ENCODE measurements at regions not wholly inside any gene's neighbourhood (a gene's known extent, or its start where the extent isn't known, plus 50 kb on each side); places are given as distances from the start of the nearest gene placed in this dataset.

DNA sequence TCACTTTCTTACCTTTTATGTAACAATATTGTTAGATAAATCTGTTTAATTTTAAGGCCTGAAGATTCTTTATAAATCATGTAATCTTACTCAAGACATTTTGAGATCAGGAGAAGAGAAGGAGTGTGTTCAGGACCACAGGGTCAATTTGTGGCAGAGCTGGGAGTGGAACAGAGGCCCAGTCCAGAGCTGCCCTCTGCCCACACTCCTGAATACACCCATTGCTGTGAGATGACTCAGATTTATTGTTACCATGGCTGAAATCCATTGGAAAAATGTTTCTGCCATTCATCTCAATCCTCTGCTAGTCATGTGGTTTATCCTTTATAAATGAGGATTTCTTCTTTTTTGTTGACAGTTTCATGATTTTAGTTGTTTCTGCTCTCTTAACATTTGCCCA is 100.5 kb upstream of the STXBP6 start:
- intact Hi-C loops (cut with DNase I; ENCODE audit: low total_unique reads), result no loop called here
- no peak for TF ChIP-seq POLR2A (IDR thresholded peaks at IDR 0.05)
- TF ChIP-seq, protein P1, sequence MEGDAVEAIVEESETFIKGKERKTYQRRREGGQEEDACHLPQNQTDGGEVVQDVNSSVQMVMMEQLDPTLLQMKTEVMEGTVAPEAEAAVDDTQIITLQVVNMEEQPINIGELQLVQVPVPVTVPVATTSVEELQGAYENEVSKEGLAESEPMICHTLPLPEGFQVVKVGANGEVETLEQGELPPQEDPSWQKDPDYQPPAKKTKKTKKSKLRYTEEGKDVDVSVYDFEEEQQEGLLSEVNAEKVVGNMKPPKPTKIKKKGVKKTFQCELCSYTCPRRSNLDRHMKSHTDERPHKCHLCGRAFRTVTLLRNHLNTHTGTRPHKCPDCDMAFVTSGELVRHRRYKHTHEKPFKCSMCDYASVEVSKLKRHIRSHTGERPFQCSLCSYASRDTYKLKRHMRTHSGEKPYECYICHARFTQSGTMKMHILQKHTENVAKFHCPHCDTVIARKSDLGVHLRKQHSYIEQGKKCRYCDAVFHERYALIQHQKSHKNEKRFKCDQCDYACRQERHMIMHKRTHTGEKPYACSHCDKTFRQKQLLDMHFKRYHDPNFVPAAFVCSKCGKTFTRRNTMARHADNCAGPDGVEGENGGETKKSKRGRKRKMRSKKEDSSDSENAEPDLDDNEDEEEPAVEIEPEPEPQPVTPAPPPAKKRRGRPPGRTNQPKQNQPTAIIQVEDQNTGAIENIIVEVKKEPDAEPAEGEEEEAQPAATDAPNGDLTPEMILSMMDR (IDR thresholded peaks at IDR 0.05), result no peak
- H3K4me3 ChIP-seq (ENCODE audit: low read depth, poor library complexity, severe bottlenecking), result no peak overlapping the region
- no peak for DNase-seq (ENCODE audit: low spot score in 2 of 2)

DNA sequence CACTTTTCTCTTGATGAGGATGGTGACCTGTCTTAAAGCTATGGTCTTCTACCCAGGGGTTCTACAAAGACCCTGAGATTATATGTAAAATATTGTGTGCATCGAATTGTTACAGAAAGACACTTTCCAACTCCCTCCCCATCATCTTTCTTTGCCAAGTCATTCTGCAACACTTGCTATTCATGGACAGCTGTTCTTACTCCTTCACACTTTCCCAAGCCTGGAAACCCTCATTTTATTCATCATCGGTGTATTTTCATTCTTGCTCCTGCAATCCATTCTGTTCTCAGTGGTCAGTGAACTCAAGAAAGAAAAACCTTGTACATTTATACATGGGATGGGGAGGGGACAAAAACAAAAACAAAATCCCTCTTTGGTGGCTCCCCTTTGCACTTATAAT is 90.5 kb upstream of the STXBP6 start:
- DNase-seq (ENCODE audit: low spot score in 2 of 2), result no peak
- intact Hi-C loops (cut with DNase I; ENCODE audit: low total_unique reads), result no loop called here
- TF ChIP-seq POLR2A (IDR thresholded peaks at IDR 0.05), result no peak
- TF ChIP-seq, protein P1 (IDR thresholded peaks at IDR 0.05), result no peak
- WGBS, 2 donors, result 74 to 82% methylated on average over 2 of the region's 2 CpGs
- H3K4me3 ChIP-seq (ENCODE audit: low read depth, poor library complexity, severe bottlenecking), result no peak overlapping the region

DNA sequence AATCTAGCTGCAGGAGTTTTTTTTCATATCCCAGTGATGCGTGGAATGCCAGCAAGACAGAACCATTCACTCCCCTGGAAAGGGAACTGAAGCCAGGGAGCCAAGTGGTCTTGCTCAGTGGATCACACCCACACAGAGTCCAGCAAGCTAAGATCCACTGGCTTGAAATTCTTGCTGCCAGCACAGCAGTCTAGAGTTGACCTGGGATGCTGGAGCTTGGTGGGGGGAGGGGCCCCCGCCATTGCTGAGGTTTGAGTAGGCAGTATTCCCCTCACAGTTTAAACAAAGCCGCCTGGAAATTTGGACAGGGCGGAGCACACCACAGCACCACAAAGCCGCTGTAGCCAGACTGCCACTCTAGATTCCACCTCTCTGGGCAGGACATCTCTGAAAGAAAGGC is 86.9 kb upstream of the STXBP6 start:
- DNase-seq (ENCODE audit: low spot score in 2 of 2), result no peak
- no peak overlapping the region for H3K4me3 ChIP-seq (ENCODE audit: low read depth, poor library complexity, severe bottlenecking)
- no peak for TF ChIP-seq POLR2A (IDR thresholded peaks at IDR 0.05)
- TF ChIP-seq, protein P1 (IDR thresholded peaks at IDR 0.05), result no peak
- intact Hi-C loops (cut with DNase I; ENCODE audit: low total_unique reads), result loop anchor here (10.0 kb wide), 1 partner anchor 402 kb away; no protein-coding TSS in a partner anchor
- WGBS, 2 donors, result 69 to 77% methylated on average over 5 of the region's 5 CpGs

DNA sequence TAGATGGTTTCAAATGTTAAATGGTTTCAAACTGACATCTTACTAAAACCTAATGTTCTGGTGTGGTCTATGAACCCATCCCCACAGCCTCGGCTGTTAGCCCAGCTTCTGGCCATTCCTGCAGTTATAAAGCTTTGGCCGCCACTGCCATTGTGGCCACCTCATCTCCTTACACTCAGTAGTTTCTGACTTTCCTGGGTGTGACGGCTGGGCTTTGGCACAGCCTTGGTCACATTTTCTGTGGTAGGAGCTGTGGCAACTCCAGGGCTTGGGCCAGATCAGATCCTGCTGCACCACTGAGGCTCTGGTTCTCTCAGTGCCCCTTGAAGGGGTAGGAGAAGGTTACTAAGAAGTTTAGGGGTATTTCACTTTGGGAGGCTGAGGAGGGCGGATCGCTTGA is 84.2 kb upstream of the STXBP6 start:
- WGBS, 2 donors, result 69 to 83% methylated on average over 5 of the region's 5 CpGs
- no peak overlapping the region for H3K4me3 ChIP-seq (ENCODE audit: low read depth, poor library complexity, severe bottlenecking)
- DNase-seq (ENCODE audit: low spot score in 2 of 2), result no peak
- intact Hi-C loops (cut with DNase I; ENCODE audit: low total_unique reads), result loop anchor here (5.0 to 10.0 kb wide), 2 partner anchors 327 to 399 kb away; no protein-coding TSS in a partner anchor
- TF ChIP-seq POLR2A (IDR thresholded peaks at IDR 0.05), result no peak
- TF ChIP-seq, protein P1 (IDR thresholded peaks at IDR 0.05), result no peak

DNA sequence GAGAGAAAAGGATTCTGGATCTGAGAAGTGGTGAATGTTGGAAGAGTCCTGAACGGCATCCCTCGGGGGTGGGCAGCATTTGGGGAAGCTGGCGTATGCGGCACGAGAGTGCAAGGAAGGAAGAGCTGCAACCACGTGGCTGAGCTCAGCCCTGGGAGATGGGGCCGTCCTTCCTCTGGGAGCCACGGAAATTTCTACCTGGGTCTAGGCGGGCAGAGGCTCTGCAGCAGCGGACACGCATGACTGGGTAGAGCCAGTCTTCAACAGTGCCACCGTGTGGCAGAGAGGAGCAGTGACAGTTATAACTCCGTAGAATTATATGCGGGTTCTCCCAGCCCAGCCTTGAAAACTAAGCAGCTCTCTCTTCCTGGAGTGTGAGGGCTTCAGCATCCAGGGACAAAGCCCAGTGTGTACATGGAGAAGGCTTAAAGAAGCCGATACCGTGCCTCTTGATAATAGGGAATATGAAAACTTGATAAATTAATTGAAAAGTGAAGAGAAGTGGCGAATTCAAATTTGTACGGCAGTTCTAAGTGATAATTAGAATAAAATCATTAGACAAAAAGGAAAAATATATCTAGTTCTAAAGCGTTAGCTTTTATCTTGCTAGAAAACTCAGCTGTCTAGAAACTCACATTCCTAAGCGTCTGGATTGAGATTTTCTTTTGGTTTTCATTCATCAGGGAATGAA is 82.9 kb upstream of the STXBP6 start:
- TF ChIP-seq POLR2A (IDR thresholded peaks at IDR 0.05), result no peak
- TF ChIP-seq, protein P1 (IDR thresholded peaks at IDR 0.05), result peak in 2 of 3 donors; percentile 17 to 61
- 20 to 21% methylated on average over 20 of the region's 20 CpGs for WGBS, 2 donors
- H3K4me3 ChIP-seq (ENCODE audit: low read depth, poor library complexity, severe bottlenecking), result no peak overlapping the region
- peak; percentile 45 to 89 for DNase-seq (ENCODE audit: low spot score in 2 of 2)
- intact Hi-C loops (cut with DNase I; ENCODE audit: low total_unique reads), result loop anchor here (5.0 to 10.0 kb wide), 2 partner anchors 326 to 398 kb away; no protein-coding TSS in a partner anchor

DNA sequence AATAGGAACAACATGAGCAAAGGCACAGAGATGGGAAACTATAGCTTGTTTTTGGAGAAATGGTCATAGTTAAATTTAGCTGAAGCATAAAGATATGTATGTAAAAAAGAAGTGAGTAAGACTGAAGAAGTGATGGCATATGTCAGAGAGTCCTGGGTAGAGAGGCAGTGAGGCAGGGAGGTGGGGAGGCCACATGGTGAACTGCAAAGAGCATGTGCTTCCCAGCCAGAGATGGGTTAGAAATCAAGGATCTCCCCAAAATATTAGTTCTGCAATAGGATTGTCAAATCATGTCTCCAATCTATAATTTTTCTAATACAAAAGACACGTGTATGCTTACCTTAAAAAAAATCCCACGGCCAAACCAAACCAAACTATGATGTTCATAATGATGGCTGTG is 82.1 kb upstream of the STXBP6 start:
- intact Hi-C loops (cut with DNase I; ENCODE audit: low total_unique reads), result loop anchor here (5.0 to 10.0 kb wide), 2 partner anchors 325 to 397 kb away; no protein-coding TSS in a partner anchor
- H3K4me3 ChIP-seq (ENCODE audit: low read depth, poor library complexity, severe bottlenecking), result no peak overlapping the region
- no peak for TF ChIP-seq POLR2A (IDR thresholded peaks at IDR 0.05)
- TF ChIP-seq, protein P1 (IDR thresholded peaks at IDR 0.05), result no peak
- no peak for DNase-seq (ENCODE audit: low spot score in 2 of 2)
- 82 to 95% methylated on average over 2 of the region's 2 CpGs for WGBS, 2 donors

Measured in lower leg skin (tissue), 4 donors.